MCF 10A (cell line): ENCODE measurements at regions not wholly inside any gene's neighbourhood (a gene's known extent, or its start where the extent isn't known, plus 50 kb on each side); places are given as distances from the start of the nearest gene placed in this dataset.

Experiments used
- BruUV-seq: library from RNA; stranded (reverse); fragments of 400-500 nt; replicated peaks from 2 replicates; lab custom pipeline; 2021; lab: Mats Ljungman, UMichigan
- CTCF ChIA-PET: fragments of 300-600 bp; sonication (Branson Sonifier 250); formaldehyde crosslinking; extraction: SDS; loops from one replicate; lab custom pipeline; 2021; ENCODE audit warnings: antibody characterized with exemption, inconsistent platforms; lab: Yijun Ruan, JAX
- POLR2A ChIA-PET: fragments of 300-600, 350-650 bp; sonication (Branson Sonifier 250); formaldehyde crosslinking; extraction: SDS; loops from one replicate; lab custom pipeline; 2020; ENCODE audit warnings: antibody characterized with exemption, inconsistent platforms; lab: Yijun Ruan, JAX
- DNase-seq: peaks from one replicate; pipeline ENCODE4 v3.0.0-alpha.2; 2018; ENCODE audit not compliant: unreplicated experiment
- H3K27ac Mint-ChIP-seq: one replicate; pipeline ENCODE4 v1.8.0; 2022; ENCODE audit warnings: mild to moderate bottlenecking, low read depth, mixed read lengths; ENCODE audit not compliant: unreplicated experiment
- H3K27me3 Mint-ChIP-seq: one replicate; pipeline ENCODE4 v1.8.0; 2022; ENCODE audit warnings: mixed read lengths; ENCODE audit not compliant: insufficient read depth, unreplicated experiment
- H3K36me3 Mint-ChIP-seq: one replicate; pipeline ENCODE4 v1.8.0; 2022; ENCODE audit warnings: mild to moderate bottlenecking, moderate library complexity, mixed read lengths; ENCODE audit not compliant: insufficient read depth, unreplicated experiment
- H3K4me1 Mint-ChIP-seq: one replicate; pipeline ENCODE4 v1.8.0; 2022; ENCODE audit warnings: mixed read lengths; ENCODE audit not compliant: insufficient read depth, unreplicated experiment
- H3K4me3 Mint-ChIP-seq: one replicate; pipeline ENCODE4 v1.8.0; 2022; ENCODE audit warnings: mild to moderate bottlenecking, moderate library complexity, mixed read lengths; ENCODE audit not compliant: unreplicated experiment
- H3K9me3 Mint-ChIP-seq: one replicate; pipeline ENCODE4 v1.8.0; 2022; ENCODE audit warnings: mixed read lengths; ENCODE audit not compliant: unreplicated experiment
- intact Hi-C: fragments of 100-400 bp; cut with micrococcal nuclease; formaldehyde crosslinking; loops from 2 replicates; pipeline ENCODE4 v1.14.1; 2022
- TF ChIP-seq, protein P1 (sequence below): fragments of 200-600 bp; IDR thresholded peaks from one replicate; pipeline ENCODE4 v1.8.0; 2022; ENCODE audit warnings: antibody characterized with exemption, mild to moderate bottlenecking; ENCODE audit not compliant: unreplicated experiment

DNA sequence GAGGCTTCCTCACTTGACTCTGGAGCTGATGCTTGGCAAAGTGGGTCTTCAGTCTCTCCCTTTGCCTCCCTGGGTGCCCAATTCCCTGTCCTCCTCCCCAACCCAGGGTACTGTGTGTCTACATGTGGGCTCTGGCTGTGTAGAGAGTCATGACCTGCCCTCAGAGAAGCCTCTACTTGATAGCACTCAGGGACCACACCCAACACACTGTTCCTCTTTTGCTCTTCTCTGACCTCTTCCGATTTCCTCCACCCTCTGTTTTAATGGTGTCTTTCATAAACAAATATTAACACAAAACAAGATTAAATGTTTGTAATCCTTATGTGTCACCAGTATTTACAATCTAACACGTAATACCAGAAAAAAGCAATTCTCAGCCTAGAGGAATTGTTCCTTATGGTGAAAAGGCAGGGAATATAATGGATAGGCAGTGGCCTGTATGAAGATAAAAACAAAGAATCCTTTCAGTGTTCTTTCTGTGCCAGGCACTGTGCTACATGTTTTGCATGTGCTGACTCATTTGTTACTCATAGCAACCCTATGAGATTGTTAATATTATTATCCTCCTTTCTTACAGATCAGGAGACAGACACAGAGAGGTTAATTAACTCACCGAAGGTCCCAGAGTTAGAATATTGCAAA is 58.2 kb downstream of the HSD3B1 start:
- Mint-ChIP-seq H3K4me3 (no peak overlapping the region), H3K27ac (no peak overlapping the region), H3K9me3 (no peaks in the 10 kb centered on the region), H3K36me3 (no peaks in the 10 kb centered on the region), H3K4me1 (peaks cover 17% of the 10 kb centered on the region), H3K27me3 (peaks cover 13% of the 10 kb centered on the region)
- DNase-seq, result no peak
- ChIA-PET POLR2A (interaction anchor here (0.7 kb wide), 1 partner anchor 304 kb away, joined by 3 read pairs; no protein-coding TSS in a partner anchor), CTCF (no interaction called here)
- no TSS peak for BruUV-seq
- intact Hi-C loops, result no loop called here
- TF ChIP-seq, protein P1, sequence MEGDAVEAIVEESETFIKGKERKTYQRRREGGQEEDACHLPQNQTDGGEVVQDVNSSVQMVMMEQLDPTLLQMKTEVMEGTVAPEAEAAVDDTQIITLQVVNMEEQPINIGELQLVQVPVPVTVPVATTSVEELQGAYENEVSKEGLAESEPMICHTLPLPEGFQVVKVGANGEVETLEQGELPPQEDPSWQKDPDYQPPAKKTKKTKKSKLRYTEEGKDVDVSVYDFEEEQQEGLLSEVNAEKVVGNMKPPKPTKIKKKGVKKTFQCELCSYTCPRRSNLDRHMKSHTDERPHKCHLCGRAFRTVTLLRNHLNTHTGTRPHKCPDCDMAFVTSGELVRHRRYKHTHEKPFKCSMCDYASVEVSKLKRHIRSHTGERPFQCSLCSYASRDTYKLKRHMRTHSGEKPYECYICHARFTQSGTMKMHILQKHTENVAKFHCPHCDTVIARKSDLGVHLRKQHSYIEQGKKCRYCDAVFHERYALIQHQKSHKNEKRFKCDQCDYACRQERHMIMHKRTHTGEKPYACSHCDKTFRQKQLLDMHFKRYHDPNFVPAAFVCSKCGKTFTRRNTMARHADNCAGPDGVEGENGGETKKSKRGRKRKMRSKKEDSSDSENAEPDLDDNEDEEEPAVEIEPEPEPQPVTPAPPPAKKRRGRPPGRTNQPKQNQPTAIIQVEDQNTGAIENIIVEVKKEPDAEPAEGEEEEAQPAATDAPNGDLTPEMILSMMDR, result no peak

DNA sequence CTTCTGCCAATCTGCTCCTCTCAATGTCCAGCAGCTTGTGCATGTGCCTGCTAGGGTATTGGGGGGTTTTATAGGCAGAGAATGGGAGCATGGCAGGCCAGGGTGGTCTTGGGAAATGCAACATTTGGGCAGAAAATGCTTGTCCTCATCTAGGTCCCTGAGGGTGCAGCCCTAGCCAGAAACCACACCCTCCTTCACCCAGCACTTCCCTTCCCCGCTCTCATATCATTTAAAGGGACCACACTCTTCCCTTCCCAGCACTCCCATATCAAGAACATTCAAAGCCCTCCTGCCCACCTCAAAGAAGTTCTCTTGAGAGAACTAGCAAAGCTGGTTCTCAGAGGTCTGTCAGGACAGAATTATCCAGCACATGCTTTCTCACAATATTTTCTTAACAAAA is 62.1 kb downstream of the HSD3B1 start:
- TF ChIP-seq, protein P1, result no peak
- ChIA-PET POLR2A (no interaction called here), CTCF (no interaction called here)
- no peak overlapping the region for H3K27ac Mint-ChIP-seq
- peaks cover 7% of the 10 kb centered on the region for H3K9me3 Mint-ChIP-seq
- H3K27me3 Mint-ChIP-seq, result no peaks in the 10 kb centered on the region
- no peak for DNase-seq
- no TSS peak for BruUV-seq
- intact Hi-C loops, result no loop called here
- H3K4me1 Mint-ChIP-seq, result peaks cover 17% of the 10 kb centered on the region
- H3K36me3 Mint-ChIP-seq, result no peaks in the 10 kb centered on the region
- no peak overlapping the region for H3K4me3 Mint-ChIP-seq
